ENCODE measurements at regions not wholly inside any gene's neighbourhood (a gene's known extent, or its start where the extent isn't known, plus 50 kb on each side); places are given as distances from the start of the nearest gene placed in this dataset.

GRCh38 chr15:45743426-45744235 is 108.8 kb downstream of the SQOR start:
- DNase-seq (ENCODE audit: low spot score in 2 of 2) (no peak), ATAC-seq (replicated peaks; ENCODE audit: extremely low read depth, poor library complexity, severe bottlenecking) (no peak)
- H3K4me3 Mint-ChIP-seq, result no peak overlapping the region
- H3K36me3 Mint-ChIP-seq (ENCODE audit: insufficient read depth), result no peaks in the 10 kb centered on the region
- H3K27ac Mint-ChIP-seq (ENCODE audit: low read depth), result no peak overlapping the region
- peaks cover 68% of the 10 kb centered on the region for H3K27me3 Mint-ChIP-seq
- H3K4me1 Mint-ChIP-seq, result no peaks in the 10 kb centered on the region
- no peaks in the 10 kb centered on the region for H3K9me3 Mint-ChIP-seq

- no peak for ATAC-seq (replicated peaks; ENCODE audit: extremely low read depth, poor library complexity, severe bottlenecking)
- Mint-ChIP-seq H3K4me1 (no peaks in the 10 kb centered on the region), H3K27me3 (peaks cover 68% of the 10 kb centered on the region), H3K36me3 (ENCODE audit: insufficient read depth) (no peaks in the 10 kb centered on the region), H3K9me3 (no peaks in the 10 kb centered on the region), H3K4me3 (no peak overlapping the region), H3K27ac (ENCODE audit: low read depth) (no peak overlapping the region)
- no peak for DNase-seq (ENCODE audit: low spot score in 2 of 2)
Observed at GRCh38 chr15:45744236-45744589, 109.4 kb downstream of the SQOR start.

DNA sequence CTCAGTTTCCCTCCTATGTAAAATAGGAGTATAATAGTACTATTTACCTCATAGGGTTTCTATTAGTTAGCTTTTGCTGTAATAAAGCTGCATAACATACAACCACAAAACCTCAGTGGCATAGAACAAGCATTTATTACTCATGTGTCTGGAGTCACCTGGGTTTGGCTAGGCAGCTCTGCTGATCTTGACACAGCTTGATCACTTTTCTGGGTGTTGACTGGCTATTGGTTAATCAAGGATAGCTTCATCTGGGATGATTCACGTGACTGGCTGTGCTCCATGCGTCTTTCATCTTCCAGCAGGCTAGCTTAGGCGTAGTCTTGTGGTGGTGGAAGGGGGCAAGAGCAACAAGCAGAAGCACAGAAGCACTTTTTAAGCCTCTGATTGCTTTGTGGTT is 112.6 kb downstream of the SQOR start:
- Mint-ChIP-seq H3K4me1 (no peaks in the 10 kb centered on the region), H3K27me3 (peaks cover 59% of the 10 kb centered on the region), H3K9me3 (no peaks in the 10 kb centered on the region), H3K4me3 (no peak overlapping the region), H3K27ac (ENCODE audit: low read depth) (no peak overlapping the region), H3K36me3 (ENCODE audit: insufficient read depth) (no peaks in the 10 kb centered on the region)
- ATAC-seq (replicated peaks; ENCODE audit: extremely low read depth, poor library complexity, severe bottlenecking) (no peak), DNase-seq (ENCODE audit: low spot score in 2 of 2) (no peak)

DNA sequence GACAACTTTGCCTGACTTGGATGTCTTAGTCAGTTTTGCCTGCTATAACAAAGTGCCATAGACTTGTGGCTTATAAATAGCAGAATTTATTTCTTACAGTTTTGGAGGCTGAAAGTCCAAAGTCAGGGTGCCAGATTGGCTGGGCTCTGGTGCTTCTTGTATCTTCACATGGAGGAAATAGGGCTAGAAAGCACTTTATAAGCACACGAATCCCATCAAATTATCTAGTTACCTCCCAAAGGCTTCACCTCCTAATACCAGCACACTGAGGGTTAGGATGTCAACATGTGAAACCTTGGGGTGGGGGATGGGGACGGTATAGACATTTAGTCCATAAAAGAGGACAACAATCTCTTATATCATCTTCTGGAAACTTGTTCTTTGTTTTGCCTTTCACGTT is 116.8 kb downstream of the SQOR start:
- Mint-ChIP-seq H3K9me3 (no peaks in the 10 kb centered on the region), H3K27me3 (peaks cover 57% of the 10 kb centered on the region), H3K27ac (ENCODE audit: low read depth) (no peak overlapping the region), H3K4me3 (no peak overlapping the region), H3K36me3 (ENCODE audit: insufficient read depth) (no peaks in the 10 kb centered on the region), H3K4me1 (no peaks in the 10 kb centered on the region)
- DNase-seq (ENCODE audit: low spot score in 2 of 2), result no peak
- ATAC-seq (replicated peaks; ENCODE audit: extremely low read depth, poor library complexity, severe bottlenecking), result no peak

DNA sequence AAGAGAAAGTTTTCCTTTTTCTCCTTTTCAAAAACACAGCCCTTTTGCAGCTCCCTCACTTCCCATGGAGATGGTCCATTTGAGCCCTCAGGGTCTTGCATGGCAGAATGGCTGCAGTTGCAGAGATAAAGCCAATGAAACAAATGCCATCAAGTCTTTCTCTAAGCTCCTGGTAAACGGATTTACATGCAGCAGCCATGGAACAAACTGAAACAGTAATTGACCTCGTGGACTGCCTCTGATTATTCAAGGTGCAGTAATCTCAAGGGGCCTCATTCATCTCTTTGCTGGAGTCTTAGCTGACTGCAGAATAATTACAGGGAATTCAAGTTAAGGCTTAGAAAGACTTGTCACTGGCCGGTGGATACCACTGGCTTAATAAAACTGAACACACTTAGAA is 125.1 kb downstream of the SQOR start:
- Mint-ChIP-seq H3K4me3 (no peak overlapping the region), H3K27me3 (peaks cover 90% of the 10 kb centered on the region), H3K27ac (ENCODE audit: low read depth) (no peak overlapping the region)

DNA sequence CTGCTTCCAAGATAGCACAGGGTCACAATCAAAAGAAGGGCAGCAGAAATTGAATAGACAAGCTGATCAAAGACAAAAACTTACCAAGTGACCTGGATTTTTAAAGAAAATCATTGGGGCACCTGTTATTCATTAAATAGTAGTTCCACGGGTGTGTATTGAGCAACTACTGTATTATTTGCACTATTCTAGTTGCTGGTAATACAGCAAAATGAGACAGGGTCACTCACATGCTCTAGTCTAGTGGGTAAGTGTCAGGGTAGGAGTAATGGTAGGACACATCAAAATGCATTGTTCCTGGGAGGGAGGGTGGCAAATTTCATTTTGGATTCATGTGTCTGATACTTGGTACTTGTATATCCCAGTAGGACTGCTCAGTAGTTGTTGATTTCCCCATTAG is 127.9 kb downstream of the SQOR start:
- H3K4me1 Mint-ChIP-seq, result no peaks in the 10 kb centered on the region
- H3K27me3 Mint-ChIP-seq, result peaks cover 66% of the 10 kb centered on the region
- H3K27ac Mint-ChIP-seq (ENCODE audit: low read depth), result no peak overlapping the region
- no peaks in the 10 kb centered on the region for H3K9me3 Mint-ChIP-seq
- no peak overlapping the region for H3K4me3 Mint-ChIP-seq
- no peak for ATAC-seq (replicated peaks; ENCODE audit: extremely low read depth, poor library complexity, severe bottlenecking)
- no peaks in the 10 kb centered on the region for H3K36me3 Mint-ChIP-seq (ENCODE audit: insufficient read depth)
- no peak for DNase-seq (ENCODE audit: low spot score in 2 of 2)

More for the DNA sequence above, 125.1 kb downstream of the SQOR start:
- Mint-ChIP-seq H3K4me1 (no peaks in the 10 kb centered on the region), H3K36me3 (ENCODE audit: insufficient read depth) (no peaks in the 10 kb centered on the region), H3K9me3 (no peaks in the 10 kb centered on the region)
- no peak for DNase-seq (ENCODE audit: low spot score in 2 of 2)
- ATAC-seq (replicated peaks; ENCODE audit: extremely low read depth, poor library complexity, severe bottlenecking), result no peak

GRCh38 chr15:45763170-45763869 is 128.5 kb downstream of the SQOR start:
- DNase-seq (ENCODE audit: low spot score in 2 of 2), result no peak
- Mint-ChIP-seq H3K9me3 (no peaks in the 10 kb centered on the region), H3K4me1 (no peaks in the 10 kb centered on the region), H3K27ac (ENCODE audit: low read depth) (no peak overlapping the region), H3K4me3 (no peak overlapping the region), H3K36me3 (ENCODE audit: insufficient read depth) (no peaks in the 10 kb centered on the region), H3K27me3 (peaks cover 60% of the 10 kb centered on the region)
- ATAC-seq (replicated peaks; ENCODE audit: extremely low read depth, poor library complexity, severe bottlenecking), result no peak

GRCh38 chr15:45773149-45773548 is 138.3 kb downstream of the SQOR start:
- no peak overlapping the region for H3K27ac Mint-ChIP-seq (ENCODE audit: low read depth)
- H3K9me3 Mint-ChIP-seq, result no peaks in the 10 kb centered on the region
- ATAC-seq (replicated peaks; ENCODE audit: extremely low read depth, poor library complexity, severe bottlenecking) (no peak), DNase-seq (ENCODE audit: low spot score in 2 of 2) (no peak)
- H3K4me3 Mint-ChIP-seq, result no peak overlapping the region
- no peaks in the 10 kb centered on the region for H3K4me1 Mint-ChIP-seq
- H3K36me3 Mint-ChIP-seq (ENCODE audit: insufficient read depth), result no peaks in the 10 kb centered on the region
- H3K27me3 Mint-ChIP-seq, result peaks cover 44% of the 10 kb centered on the region

DNA sequence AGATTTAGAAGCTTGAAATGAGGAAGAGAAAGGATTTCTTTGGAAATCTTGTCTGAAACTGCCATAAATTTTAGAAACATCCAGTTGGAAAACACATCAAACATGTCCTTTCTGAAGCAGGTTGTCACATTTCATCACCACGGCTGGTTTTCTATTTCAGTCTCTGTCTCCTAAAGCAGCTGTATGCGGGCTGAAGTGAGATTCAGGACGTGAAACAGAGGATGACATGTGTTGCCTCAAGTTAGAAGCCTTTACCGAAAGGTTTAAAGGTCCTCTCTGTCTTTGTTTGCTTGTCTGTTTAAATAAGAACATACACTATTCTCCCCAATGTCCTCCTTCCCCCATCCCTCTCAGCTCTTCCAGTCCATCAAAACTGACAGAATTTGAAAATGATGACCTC is 141.9 kb downstream of the SQOR start:
- DNase-seq (ENCODE audit: low spot score in 2 of 2) (no peak), ATAC-seq (replicated peaks; ENCODE audit: extremely low read depth, poor library complexity, severe bottlenecking) (no peak)
- Mint-ChIP-seq H3K4me3 (no peak overlapping the region), H3K9me3 (no peaks in the 10 kb centered on the region), H3K36me3 (ENCODE audit: insufficient read depth) (no peaks in the 10 kb centered on the region), H3K27ac (ENCODE audit: low read depth) (no peak overlapping the region), H3K4me1 (no peaks in the 10 kb centered on the region), H3K27me3 (peaks cover 59% of the 10 kb centered on the region)

- Mint-ChIP-seq H3K4me3 (no peak overlapping the region), H3K4me1 (no peaks in the 10 kb centered on the region), H3K36me3 (ENCODE audit: insufficient read depth) (no peaks in the 10 kb centered on the region), H3K9me3 (no peaks in the 10 kb centered on the region), H3K27ac (ENCODE audit: low read depth) (no peak overlapping the region), H3K27me3 (peaks cover 65% of the 10 kb centered on the region)
- DNase-seq (ENCODE audit: low spot score in 2 of 2) (no peak), ATAC-seq (replicated peaks; ENCODE audit: extremely low read depth, poor library complexity, severe bottlenecking) (no peak)
Observed at GRCh38 chr15:45777781-45778180, 143.0 kb downstream of the SQOR start.

DNA sequence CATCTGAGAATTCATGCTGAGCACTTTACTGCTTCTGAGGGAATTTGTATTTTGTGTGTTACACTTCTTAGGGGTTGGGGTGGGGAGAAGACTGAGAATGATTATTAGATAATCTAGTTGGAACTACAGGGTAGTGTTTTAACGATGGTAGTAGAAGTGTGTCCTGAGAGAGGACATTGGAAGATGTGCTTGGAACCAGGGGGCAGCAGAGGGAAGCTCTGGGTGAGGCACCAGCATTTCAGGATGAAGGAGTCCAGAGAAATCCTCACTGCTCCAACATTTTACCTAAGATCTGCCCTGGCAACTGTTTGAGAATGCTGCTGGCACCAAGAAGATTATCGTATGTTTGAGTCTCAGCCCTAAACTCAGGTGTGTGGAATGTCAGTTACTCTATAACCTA is 145.5 kb downstream of the SQOR start:
- H3K36me3 Mint-ChIP-seq (ENCODE audit: insufficient read depth), result no peaks in the 10 kb centered on the region
- no peaks in the 10 kb centered on the region for H3K4me1 Mint-ChIP-seq
- H3K4me3 Mint-ChIP-seq, result no peak overlapping the region
- H3K27ac Mint-ChIP-seq (ENCODE audit: low read depth), result no peak overlapping the region
- H3K27me3 Mint-ChIP-seq, result peaks cover 65% of the 10 kb centered on the region
- H3K9me3 Mint-ChIP-seq, result no peaks in the 10 kb centered on the region
- ATAC-seq (replicated peaks; ENCODE audit: extremely low read depth, poor library complexity, severe bottlenecking) (no peak), DNase-seq (ENCODE audit: low spot score in 2 of 2) (no peak)

- no peak for DNase-seq (ENCODE audit: low spot score in 2 of 2)
- Mint-ChIP-seq H3K4me1 (no peaks in the 10 kb centered on the region), H3K27ac (ENCODE audit: low read depth) (no peak overlapping the region), H3K27me3 (peaks cover 49% of the 10 kb centered on the region), H3K4me3 (no peak overlapping the region), H3K9me3 (no peaks in the 10 kb centered on the region), H3K36me3 (ENCODE audit: insufficient read depth) (no peaks in the 10 kb centered on the region)
- ATAC-seq (replicated peaks; ENCODE audit: extremely low read depth, poor library complexity, severe bottlenecking), result no peak
Observed at GRCh38 chr15:45784656-45785055, 149.8 kb downstream of the SQOR start.

DNA sequence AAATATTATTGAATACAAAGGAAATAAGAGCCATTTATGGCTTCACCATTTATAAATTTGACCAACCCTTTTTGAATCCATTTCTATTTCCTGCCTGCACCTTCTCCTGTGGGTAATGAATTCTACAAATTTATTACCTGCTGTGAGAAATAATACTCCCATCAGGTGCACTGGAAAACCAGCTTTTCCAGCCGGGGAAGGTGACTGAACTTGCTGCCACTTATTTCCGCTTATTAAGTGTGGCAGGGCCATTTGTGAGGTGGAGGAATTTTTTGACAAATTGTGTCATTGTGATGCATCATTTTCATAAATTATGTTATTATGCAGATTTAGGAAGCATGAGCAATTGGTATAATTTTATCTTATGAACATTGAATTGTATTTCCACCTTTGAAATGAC is 151.1 kb downstream of the SQOR start:
- no peaks in the 10 kb centered on the region for H3K4me1 Mint-ChIP-seq
- ATAC-seq (replicated peaks; ENCODE audit: extremely low read depth, poor library complexity, severe bottlenecking), result no peak

More for the DNA sequence above, 151.1 kb downstream of the SQOR start:
- no peaks in the 10 kb centered on the region for H3K36me3 Mint-ChIP-seq (ENCODE audit: insufficient read depth)
- peaks cover 48% of the 10 kb centered on the region for H3K27me3 Mint-ChIP-seq
- H3K4me3 Mint-ChIP-seq, result no peak overlapping the region
- DNase-seq (ENCODE audit: low spot score in 2 of 2), result no peak
- no peaks in the 10 kb centered on the region for H3K9me3 Mint-ChIP-seq
- no peak overlapping the region for H3K27ac Mint-ChIP-seq (ENCODE audit: low read depth)

All from central memory CD8-positive, alpha-beta T cell (primary cell).